Smooth muscle cell (in vitro differentiated cells): ENCODE measurements at regions not wholly inside any gene's neighbourhood (a gene's known extent, or its start where the extent isn't known, plus 50 kb on each side); places are given as distances from the start of the nearest gene placed in this dataset.

Source experiments
- DNase-seq: peaks from one replicate; lab custom pipeline; 2025; ENCODE audit not compliant: unreplicated experiment; lab: John Stamatoyannopoulos, UW
- H2AFZ ChIP-seq: fragments of 200-600 bp; sonication (generic); 2 replicates; pipeline ENCODE4 v1.6.0; 2016; ENCODE audit warnings: antibody characterized with exemption, low read depth, mild to moderate bottlenecking
- H3F3A ChIP-seq: fragments of 200-600 bp; sonication (generic); 2 replicates; pipeline ENCODE4 v1.6.0; 2017; ENCODE audit warnings: antibody characterized with exemption, low read depth
- H3K27ac ChIP-seq: fragments of 200-600 bp; sonication (generic); 2 replicates; pipeline ENCODE4 v1.5.1; 2016; ENCODE audit warnings: low read depth, mild to moderate bottlenecking
- H3K27me3 ChIP-seq: fragments of 200-600 bp; sonication (generic); 2 replicates; pipeline ENCODE4 v1.6.1; 2016; ENCODE audit warnings: low read depth, mild to moderate bottlenecking
- H3K36me3 ChIP-seq: fragments of 200-600 bp; sonication (generic); 2 replicates; pipeline ENCODE4 v1.5.1; 2016; ENCODE audit warnings: low read depth
- H3K4me1 ChIP-seq: fragments of 200-600 bp; sonication (generic); 2 replicates; pipeline ENCODE4 v1.5.1; 2016; ENCODE audit warnings: low read depth
- H3K4me2 ChIP-seq: fragments of 200-600 bp; sonication (generic); 2 replicates; pipeline ENCODE4 v1.6.0; 2016; ENCODE audit warnings: mild to moderate bottlenecking
- H3K4me3 ChIP-seq: fragments of 200-600 bp; sonication (generic); 2 replicates; pipeline ENCODE4 v1.5.1; 2016; ENCODE audit warnings: mild to moderate bottlenecking
- H3K79me2 ChIP-seq: fragments of 200-600 bp; sonication (generic); 2 replicates; pipeline ENCODE4 v1.6.0; 2016; ENCODE audit warnings: low read depth, mild to moderate bottlenecking
- H3K9ac ChIP-seq: fragments of 200-600 bp; sonication (generic); 2 replicates; pipeline ENCODE4 v1.6.0; 2016; ENCODE audit warnings: low read depth
- H3K9me3 ChIP-seq: fragments of 200-600 bp; sonication (generic); replicated peaks from 2 replicates; pipeline ENCODE4 v1.5.1; 2016; ENCODE audit warnings: low read depth
- H4K20me1 ChIP-seq: fragments of 200-600 bp; sonication (generic); 2 replicates; pipeline ENCODE4 v1.6.0; 2016; ENCODE audit warnings: low read depth
- WGBS: methylation state at CpG from one replicate; pipeline ENCODE4 v1.1.7; 2016; ENCODE audit warnings: low lambda C conversion rate; 5-methylcytosine and 5-hydroxymethylcytosine counted together
- TF ChIP-seq, protein P1 (sequence below): fragments of 200-600 bp; sonication (generic); IDR thresholded peaks from 2 replicates; pipeline ENCODE4 v1.5.1; 2017; ENCODE audit warnings: borderline replicate concordance, mild to moderate bottlenecking, antibody characterized with exemption; ENCODE audit not compliant: insufficient read depth, poor library complexity, severe bottlenecking

DNA sequence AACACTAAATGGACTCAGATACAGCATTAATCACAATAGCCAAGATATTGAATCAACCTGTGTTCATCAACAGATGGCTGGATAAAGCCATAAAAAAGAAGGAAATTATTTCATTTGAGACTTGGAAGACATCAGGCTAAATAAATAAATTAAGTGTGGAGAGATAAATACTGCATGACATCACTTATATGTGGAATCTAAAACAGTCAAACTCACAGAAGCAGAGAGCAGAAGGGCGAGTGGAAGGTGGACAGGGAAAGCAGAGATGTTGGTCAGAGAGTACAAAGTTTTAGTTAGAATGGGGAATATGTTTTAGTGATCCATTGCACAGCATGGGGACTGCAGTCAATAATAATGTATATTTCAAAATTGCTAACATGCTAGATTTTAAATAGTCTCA lies 207.2 kb downstream of the VAPA start:
- Histone ChIP-seq H3K9ac (no peak overlapping the region), H3K4me1 (no peaks in the 10 kb centered on the region), H3K27me3 (no peaks in the 10 kb centered on the region), H3K27ac (no peak overlapping the region), H3K79me2 (no peaks in the 10 kb centered on the region), H3K4me3 (no peak overlapping the region), H3K36me3 (no peaks in the 10 kb centered on the region), H2AFZ (no peak overlapping the region), H3F3A (peaks cover 10% of the 10 kb centered on the region), H3K9me3 (no peaks in the 10 kb centered on the region), H3K4me2 (no peak overlapping the region), H4K20me1 (no peaks in the 10 kb centered on the region)
- no peak for DNase-seq
- TF ChIP-seq, protein P1, sequence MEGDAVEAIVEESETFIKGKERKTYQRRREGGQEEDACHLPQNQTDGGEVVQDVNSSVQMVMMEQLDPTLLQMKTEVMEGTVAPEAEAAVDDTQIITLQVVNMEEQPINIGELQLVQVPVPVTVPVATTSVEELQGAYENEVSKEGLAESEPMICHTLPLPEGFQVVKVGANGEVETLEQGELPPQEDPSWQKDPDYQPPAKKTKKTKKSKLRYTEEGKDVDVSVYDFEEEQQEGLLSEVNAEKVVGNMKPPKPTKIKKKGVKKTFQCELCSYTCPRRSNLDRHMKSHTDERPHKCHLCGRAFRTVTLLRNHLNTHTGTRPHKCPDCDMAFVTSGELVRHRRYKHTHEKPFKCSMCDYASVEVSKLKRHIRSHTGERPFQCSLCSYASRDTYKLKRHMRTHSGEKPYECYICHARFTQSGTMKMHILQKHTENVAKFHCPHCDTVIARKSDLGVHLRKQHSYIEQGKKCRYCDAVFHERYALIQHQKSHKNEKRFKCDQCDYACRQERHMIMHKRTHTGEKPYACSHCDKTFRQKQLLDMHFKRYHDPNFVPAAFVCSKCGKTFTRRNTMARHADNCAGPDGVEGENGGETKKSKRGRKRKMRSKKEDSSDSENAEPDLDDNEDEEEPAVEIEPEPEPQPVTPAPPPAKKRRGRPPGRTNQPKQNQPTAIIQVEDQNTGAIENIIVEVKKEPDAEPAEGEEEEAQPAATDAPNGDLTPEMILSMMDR, result no peak
- 85% methylated on average over 1 of the region's 1 CpG for WGBS

DNA sequence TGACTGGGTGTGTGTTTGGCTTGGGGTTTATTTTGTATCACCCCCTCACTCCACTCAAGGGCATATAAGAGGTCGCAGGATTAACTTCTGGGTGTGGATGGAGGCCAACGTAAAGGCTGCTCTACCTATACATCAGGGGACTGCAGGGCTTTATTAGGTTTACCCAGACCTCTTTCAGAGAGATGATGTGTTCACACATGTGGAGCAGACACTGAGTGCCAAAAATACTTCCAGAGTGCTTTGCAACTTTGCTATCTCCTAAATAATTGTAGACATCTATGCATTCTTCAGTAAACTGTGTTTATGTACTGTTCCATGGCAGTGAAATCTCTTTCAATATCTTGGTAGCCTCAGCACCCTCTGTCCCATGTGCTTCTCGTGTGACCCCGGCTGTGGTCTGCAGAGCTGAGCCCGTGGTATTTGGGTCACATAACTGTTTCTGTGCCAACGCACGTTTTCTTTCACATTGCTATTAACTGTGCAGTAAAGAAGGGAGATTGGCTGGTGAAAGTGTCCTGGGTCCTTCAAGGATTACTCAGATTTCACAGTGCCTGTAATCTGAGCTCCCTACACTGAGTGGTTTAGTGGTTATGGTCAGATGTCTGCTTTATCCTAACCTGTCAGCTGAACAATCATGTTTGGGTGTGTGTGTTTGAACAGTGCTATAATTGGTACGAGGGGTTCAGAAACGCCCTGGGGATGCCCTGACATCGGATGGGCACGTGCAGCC lies 208.1 kb downstream of the VAPA start:
- Histone ChIP-seq H3K4me1 (no peaks in the 10 kb centered on the region), H2AFZ (no peak overlapping the region), H3K9ac (no peak overlapping the region), H3K4me3 (no peak overlapping the region), H3F3A (peaks cover 10% of the 10 kb centered on the region), H4K20me1 (no peaks in the 10 kb centered on the region), H3K79me2 (no peaks in the 10 kb centered on the region), H3K4me2 (peak overlapping the region; percentile 53), H3K9me3 (no peaks in the 10 kb centered on the region), H3K27me3 (no peaks in the 10 kb centered on the region), H3K27ac (peak overlapping the region; percentile 69), H3K36me3 (no peaks in the 10 kb centered on the region)
- 25% methylated on average over 11 of the region's 11 CpGs for whole genome bisulfite sequencing
- no peak for DNase-seq
- TF ChIP-seq, protein P1, result no peak

DNA sequence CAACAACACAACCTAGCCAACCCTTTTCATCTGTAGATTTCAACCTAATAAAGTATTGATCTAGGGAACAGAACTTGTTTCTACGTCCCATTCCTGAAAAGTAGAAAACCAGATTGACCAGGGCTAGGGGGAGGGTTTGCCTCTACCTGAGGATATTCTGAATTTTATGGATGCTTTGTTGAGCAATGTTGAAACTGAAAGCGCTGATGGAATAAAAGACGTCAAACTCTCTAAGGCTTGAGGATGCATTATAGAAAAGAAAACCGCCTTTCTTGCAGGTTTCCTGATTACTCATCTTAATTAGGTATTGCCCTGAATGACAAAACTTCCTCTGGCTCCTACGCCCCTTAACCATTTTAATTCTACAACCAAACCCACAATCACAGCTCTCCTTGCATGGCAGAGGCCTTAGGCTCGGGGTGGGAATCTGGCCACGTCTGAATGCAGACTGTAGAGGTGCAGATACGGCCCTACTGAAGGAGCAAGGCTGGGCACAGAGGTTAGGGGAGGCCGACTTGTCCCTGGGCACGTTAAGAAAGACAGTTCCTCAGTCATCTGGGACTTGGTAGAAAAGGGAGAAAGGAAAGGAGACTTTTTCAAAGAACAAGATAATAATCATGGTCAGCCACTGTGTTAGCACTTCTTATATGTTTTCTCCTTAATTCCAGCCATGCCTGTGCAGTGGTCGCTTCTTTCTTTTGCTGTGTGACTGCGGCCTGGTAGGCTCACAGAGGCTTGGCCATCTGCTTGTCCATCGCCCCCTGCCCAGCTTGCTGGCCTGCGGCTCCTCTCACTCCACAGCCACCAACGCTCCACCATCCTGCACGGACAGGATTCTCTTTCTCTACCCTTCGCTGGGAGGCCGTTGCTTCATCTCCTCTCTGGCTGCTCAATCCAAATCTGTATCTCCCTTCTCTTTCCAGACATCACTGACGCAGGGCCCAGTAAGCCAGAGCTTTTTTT lies 209.5 kb downstream of the VAPA start:
- Histone ChIP-seq H3K4me2 (peak overlapping the region; percentile 53), H2AFZ (no peak overlapping the region)

More for the DNA sequence above, 209.5 kb downstream of the VAPA start:
- no peaks in the 10 kb centered on the region for H3K27me3 ChIP-seq
- no peaks in the 10 kb centered on the region for H3K36me3 ChIP-seq
- TF ChIP-seq, protein P1, result no peak
- H3K9me3 ChIP-seq, result no peaks in the 10 kb centered on the region
- no peaks in the 10 kb centered on the region for H4K20me1 ChIP-seq
- whole genome bisulfite sequencing, result 77% methylated on average over 19 of the region's 19 CpGs
- no peaks in the 10 kb centered on the region for H3K79me2 ChIP-seq
- no peak for DNase-seq
- H3K9ac ChIP-seq, result no peak overlapping the region
- H3F3A ChIP-seq, result peaks cover 12% of the 10 kb centered on the region
- peak overlapping the region; percentile 28 for H3K27ac ChIP-seq
- H3K4me3 ChIP-seq, result no peak overlapping the region
- H3K4me1 ChIP-seq, result no peaks in the 10 kb centered on the region
